ENCODE measurements at regions not wholly inside any gene's neighbourhood (a gene's known extent, or its start where the extent isn't known, plus 50 kb on each side); places are given as distances from the start of the nearest gene placed in this dataset.
A peak's percentile ranks its signal among the peaks of the same experiment; 100 is the strongest.
"Not testable (repeated sequence)": the region's sequence is repeated elsewhere in the genome, so short reads cannot be mapped to it uniquely, and the experiment has no call there.

DNA sequence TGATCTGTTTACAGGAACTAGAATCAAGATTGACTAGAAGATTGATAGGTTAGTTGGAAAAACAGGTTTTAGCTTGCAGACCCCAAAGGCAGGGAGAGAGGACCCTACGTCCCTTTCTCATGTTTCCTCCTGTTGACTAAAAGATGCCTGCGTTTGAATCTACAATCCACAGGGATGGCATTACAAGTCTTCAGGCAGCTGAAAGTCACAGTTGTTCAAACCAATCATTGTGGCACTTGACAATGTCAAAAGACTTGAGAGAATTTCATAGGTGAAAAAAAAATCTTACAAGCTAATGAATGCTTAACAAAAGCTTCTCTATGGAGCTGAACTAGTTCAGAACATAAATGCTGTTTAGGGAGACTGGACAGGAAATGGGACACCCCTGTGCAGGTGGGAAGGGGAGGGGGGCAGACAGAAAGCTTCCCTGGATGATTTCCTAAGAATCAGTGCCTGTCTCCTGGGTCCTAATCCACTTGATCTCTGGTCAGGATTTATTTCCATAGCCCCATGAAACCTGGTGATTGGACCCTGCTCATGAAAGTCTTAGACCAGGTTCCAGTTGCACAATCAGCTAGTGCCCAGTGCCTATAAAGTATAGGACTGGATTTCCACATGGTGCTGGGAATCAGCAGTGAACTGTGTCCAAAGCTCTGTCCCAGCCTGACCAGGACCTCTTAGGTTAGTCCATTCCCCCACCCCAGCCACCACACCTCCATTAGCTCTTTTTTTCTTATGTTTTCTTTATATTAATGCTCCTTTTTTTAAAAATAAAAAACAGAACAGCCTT is 91.6 kb upstream of the BCAR3 start:
- peak; percentile 77 for DNase-seq

GRCh38 chr1:93771843-93772242 is 90.2 kb upstream of the BCAR3 start:
- no peak for DNase-seq

DNA sequence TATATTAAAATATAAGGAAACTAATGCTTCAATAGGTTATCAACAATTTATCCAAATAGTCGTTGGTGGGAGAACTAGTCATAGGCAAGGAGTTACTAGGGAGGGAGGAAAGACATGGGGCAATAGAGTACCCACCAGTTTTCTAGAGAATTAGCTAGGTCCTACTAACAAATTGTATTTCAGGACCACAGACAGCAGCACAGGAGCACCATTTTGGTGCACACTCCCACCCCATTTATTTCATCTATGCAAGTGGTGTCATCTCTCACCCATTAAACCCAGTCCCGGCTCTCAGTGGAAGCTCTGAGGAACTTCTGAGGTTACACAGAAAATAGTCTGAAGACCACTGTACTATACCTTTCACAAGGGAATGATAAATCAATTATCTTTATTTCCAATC is 89.0 kb upstream of the BCAR3 start:
- DNase-seq = peak; percentile 48

- DNase-seq = no peak
Observed at GRCh38 chr1:93769777-93770176, 88.1 kb upstream of the BCAR3 start.

DNA sequence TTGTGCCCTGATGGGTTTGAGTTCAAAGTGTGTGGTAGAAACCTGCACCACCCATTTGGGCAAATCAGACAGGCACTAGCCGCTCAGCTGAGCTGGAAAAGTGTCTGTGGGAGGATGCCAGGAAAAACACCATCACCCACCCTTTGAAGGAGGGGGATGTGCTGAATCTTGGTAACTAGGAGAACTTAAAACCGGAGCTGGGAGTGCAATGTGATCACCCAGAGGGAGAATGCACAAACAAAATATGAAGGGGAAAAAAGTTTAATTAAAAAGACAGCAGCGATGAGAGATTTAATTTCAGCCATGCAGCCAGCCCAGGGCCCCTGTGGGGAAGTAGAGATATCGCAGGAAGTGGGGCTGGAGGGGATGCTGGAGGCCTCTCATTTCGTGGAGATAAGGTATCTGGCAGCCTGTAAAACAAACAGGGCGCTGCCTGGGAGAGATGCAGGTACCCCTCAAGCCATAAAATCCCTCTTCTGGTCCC is 86.8 kb upstream of the BCAR3 start:
- peak; percentile 36 for DNase-seq

DNA sequence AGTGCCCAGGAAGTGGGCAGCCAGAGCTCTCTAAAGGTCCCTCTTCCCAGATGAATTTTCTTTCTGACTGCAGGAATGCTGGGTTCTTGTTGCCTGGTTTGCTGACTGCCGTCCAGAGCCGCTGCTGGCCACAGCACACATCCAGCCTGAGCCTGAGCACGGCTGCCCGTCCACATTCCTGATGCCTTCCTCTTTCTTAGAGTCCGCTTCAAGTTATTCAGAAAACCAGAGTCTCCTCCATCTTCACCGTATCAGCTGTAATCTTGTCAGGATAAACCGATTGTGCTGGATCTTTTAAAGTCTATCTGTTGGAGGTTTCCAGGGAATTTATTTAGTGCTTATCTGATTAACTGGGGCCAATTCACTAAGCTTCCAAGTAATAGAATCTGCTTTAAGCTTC is 84.8 kb upstream of the BCAR3 start:
- DNase-seq = no peak

- no peak for DNase-seq
Observed at GRCh38 chr1:93765099-93765498, 83.5 kb upstream of the BCAR3 start.

DNA sequence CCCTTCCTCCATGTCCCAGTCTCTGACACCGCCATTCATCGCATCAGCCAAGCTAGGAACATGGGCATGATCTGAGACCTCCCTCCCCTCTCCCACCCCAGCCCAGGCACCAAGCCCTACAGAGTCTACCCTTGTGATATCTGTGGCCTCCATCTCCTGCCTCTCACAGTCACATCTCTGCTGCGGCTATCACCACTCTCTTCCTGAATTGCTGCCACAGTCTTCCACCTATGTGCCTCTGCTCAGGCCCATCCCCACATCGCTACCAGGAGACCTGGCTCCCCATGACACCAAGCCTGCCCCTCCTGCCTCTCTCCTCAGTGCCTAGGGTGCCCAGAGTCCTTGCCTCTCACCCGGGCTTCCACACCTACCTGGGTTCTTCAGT is 82.7 kb upstream of the BCAR3 start:
- no peak for DNase-seq

- no peak for DNase-seq
Observed at GRCh38 chr1:93763704-93764365, 82.2 kb upstream of the BCAR3 start.

- DNase-seq = no peak
Observed at GRCh38 chr1:93758842-93759515, 77.3 kb upstream of the BCAR3 start.

GRCh38 chr1:93757256-93758036 is 75.8 kb upstream of the BCAR3 start:
- no peak for DNase-seq

DNA sequence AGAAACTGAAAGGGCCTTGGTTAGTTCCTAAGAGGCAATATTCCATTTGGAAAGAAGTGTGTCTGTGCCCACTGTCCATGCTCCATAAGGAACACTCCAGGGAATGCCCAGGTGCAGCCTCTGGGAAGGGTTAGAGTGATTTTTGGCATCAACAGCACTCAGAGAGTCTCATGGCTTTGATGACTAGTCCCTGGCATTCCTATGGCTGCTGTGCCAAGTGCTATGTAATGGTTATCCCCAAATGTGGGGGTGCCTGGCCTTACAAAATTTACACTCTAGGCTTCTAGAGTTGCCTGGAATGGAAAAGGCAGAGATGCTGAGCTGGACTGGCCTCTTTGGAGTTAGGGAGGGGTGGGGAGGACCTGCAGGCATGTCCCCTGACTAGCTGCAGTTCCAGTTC is 75.0 kb upstream of the BCAR3 start:
- no peak for DNase-seq

GRCh38 chr1:93755251-93755715 is 73.6 kb upstream of the BCAR3 start:
- not testable (repeated sequence) for DNase-seq

DNA sequence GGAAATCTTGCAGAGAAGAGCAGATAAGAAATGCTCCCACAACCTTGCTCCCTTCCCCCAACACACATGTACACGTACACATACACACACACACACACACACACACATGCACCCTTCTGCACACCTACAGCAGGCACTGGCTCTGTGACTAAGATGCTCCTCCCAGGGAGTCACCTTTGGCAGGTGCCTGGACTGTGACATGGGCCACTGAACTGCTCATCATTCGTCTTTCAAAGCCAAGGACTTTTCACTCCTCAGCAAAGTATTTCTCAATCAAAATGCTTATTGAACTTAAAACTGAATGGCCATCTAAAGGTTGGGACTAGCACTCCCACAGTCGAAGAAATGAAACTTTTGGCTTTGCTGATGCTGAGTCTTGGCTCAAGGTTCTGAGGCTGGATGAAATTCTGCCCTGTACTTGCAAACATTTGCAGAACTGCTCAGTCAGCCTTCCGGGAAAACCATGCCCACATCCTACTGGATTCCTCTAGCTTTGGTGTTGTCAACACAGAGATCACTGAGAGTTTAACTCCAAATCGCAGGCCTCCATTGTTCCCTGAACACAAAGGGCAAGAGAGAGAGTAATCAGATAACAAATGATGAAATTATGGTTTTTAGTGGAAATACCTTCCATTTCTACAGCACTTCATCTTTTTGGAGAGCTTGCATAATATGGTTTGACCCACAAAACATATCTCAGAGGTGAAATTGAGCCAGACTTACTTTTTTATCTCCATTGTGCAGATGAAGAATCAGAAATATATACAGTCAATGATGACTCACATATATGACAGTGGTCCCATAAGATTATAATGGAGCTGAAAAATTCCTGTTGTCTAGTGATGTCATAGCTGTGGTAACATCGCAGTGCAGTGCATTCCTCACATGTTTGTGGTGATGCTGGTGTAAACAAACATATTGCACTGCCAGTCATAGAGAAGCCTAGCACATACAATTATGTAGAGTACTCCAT is 72.4 kb upstream of the BCAR3 start:
- DNase-seq = no peak

DNA sequence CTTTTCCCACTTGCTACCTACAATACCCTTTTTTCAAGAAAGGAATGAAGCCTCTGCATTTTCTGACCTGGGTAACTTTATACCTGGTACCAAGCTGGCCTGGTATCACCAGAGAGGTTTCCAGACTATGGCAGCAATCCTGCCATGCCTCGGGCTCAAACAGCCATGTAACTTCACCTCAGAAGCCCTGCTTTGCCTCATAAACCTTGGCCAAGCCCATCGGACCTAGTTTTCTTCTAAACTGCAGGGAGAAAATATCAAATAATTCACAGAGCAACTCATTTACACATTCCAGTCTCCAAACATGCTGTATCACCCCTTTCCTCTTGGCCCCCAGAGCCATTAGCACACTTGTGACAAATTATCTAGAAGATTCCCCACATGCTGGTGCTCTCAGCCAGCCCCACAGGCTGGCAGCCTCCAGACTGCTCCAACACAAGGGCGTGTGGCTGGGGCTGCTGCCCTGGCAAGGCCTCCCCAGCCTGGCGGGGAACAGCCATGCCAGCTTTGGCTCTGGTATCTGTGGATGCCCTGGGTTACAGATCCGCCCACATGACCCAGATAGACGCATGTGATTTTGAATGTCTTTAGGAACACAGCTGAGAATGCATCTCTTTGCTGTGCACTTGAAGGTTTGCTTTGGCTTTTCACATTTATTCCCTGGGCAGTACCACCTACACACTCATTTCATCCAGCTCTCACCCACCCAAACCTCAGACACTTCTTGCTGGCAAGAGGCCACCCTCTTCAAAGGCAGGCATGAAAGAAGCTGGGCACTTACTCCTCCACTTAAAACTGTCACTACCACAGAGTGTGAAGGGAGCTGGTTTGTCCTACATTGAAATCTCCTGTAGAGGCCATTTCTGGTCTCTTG is 70.0 kb upstream of the BCAR3 start:
- peak; percentile 46 for DNase-seq

GRCh38 chr1:93750955-93751354 is 69.3 kb upstream of the BCAR3 start:
- DNase-seq = no peak

GRCh38 chr1:93749894-93750301 is 68.3 kb upstream of the BCAR3 start:
- DNase-seq = peak; percentile 57

- DNase-seq = no peak
Observed at GRCh38 chr1:93749487-93749886, 67.8 kb upstream of the BCAR3 start.

GRCh38 chr1:93746021-93746812 is 64.6 kb upstream of the BCAR3 start:
- DNase-seq = peak; percentile 69
